GF-D8 (cell line): ENCODE measurements at regions not wholly inside any gene's neighbourhood (a gene's known extent, or its start where the extent isn't known, plus 50 kb on each side); places are given as distances from the start of the nearest gene placed in this dataset.

Experiments
- DNase-seq: peaks from one replicate; lab custom pipeline; 2025; lab: John Stamatoyannopoulos, UW

- no peak for DNase-seq
Measured at GRCh38 chr4:176011529-176011928, 54.1 kb upstream of the WDR17 start.

GRCh38 chr4:176013476-176014247, 52.0 kb upstream of the WDR17 start:
- peak; percentile 37 for DNase-seq

DNA sequence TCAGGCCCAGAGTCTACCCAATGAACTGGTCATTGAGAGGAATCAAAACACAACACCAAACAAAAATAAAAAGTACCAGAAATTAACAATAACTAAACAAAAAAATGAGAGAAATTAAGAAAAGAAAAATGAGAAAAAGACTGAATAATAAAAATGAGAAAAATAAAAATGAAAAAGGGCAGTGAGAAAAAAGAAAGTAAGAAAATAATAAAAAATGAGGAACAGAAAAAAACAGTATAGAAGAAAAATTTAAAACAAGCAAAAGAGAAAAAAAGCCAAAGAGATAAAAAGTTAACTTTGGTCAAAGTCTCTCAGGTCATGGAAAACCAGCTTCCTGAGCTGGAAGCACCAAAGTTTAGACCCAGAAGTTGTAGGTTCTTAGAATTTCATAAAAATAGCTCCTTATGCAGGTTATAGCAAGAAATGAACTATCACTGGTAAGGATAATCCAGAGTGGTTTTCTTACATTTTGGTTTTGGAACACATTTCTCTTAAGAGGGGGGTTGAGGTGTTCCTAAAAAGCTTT, 51.0 kb upstream of the WDR17 start:
- DNase-seq = no peak
